Renal cortex interstitium (tissue), 11 donors: ENCODE measurements at regions not wholly inside any gene's neighbourhood (a gene's known extent, or its start where the extent isn't known, plus 50 kb on each side); places are given as distances from the start of the nearest gene placed in this dataset.
"Not testable (repeated sequence)": the region's sequence is repeated elsewhere in the genome, so short reads cannot be mapped to it uniquely, and the experiment has no call there.

Experiments
- DNase-seq, 11 donors: peaks; one replicate each; pipeline ENCODE4 v3.0.0-alpha.2; 2013; ENCODE audit warnings: low read depth in 9 of 11, low spot score in 4 of 11; ENCODE audit errors: extremely low read depth in 1 of 11

GRCh38 chr1:105343317-105343716 lies 1593.6 kb downstream of the AMY1C start:
- no peak for DNase-seq

GRCh38 chr1:105359457-105359856 lies 1609.8 kb downstream of the AMY1C start:
- no peak for DNase-seq

- DNase-seq = no peak
Measured at GRCh38 chr1:105362438-105362837, 1612.7 kb downstream of the AMY1C start.

- no peak for DNase-seq
Measured at GRCh38 chr1:105368446-105368845, 1618.7 kb downstream of the AMY1C start.

DNA sequence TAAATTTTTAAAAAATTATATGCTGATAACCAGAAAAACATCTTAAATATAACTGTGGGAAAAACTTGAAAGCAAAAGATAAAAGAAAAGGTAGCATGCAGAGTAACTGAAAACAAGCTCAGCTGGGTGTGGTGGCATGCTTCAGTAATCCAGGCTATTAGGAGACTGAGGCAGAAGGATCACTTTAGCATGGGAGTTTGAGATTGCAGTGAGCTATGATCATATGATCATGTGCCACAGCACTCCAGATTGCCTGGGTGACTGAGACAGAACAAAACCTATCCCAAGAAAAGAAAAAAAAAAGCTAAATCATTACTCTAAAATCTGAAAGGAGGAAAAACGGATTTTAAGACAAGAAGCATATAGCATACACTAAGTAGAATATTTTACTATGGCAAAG lies 1624.0 kb downstream of the AMY1C start:
- no peak for DNase-seq

DNA sequence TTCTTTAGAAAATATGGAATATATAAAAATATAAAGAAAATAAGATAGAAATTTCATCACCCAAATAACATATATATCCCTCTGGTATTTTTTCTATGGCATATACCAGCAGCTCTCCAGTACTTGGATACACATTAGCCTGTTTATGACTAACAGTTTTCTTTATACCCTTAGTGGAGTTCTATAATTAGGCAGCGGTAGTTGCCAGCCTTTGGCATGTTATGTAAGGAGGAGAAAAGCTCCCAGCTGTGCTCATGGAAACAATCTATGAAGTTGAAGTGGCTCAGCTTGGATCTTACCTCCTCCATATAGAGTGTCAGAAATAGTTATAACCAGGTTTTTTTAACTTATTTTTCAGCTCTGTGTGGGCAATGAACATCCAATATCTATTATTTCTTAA lies 1636.8 kb downstream of the AMY1C start:
- no peak for DNase-seq

DNA sequence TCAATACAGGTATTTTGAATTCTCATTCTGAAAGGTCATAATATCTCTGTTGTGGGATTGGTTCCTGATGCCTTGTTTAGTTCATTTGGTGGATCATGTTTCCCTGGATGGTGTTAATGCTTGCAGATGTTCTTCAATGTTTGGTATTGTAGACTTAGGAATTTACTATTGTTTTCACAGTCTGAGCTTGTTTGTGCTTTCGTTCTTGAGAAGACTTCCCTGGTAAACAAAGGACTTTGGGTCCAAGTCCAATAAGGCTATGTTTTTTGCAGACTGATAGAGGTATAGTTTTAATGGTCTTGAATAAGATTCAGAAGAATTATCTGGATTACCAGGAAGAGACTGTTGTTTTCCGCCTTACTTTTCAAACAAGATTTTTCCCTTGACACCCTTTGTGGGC lies 1646.3 kb downstream of the AMY1C start:
- no peak for DNase-seq

- DNase-seq = no peak
Measured at GRCh38 chr1:105398909-105399308, 1649.2 kb downstream of the AMY1C start.

DNA sequence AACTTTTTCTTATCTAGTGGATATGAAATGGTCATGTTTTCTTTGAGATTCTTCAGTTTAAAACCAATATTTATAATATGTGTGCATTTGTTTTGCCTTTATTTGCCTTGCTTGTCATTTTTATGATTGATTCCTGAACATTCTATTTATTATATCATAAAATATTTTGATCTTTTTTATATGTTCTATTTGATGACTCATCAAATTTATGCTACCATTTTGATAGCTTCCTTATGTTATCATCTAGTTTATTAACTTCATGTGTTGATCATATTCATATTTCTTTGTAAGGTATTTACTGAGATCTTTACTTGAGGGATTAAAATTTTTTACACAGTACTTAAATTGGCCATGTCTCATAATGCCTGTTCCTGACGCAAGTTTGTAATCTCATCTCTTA lies 1650.0 kb downstream of the AMY1C start:
- no peak for DNase-seq

DNA sequence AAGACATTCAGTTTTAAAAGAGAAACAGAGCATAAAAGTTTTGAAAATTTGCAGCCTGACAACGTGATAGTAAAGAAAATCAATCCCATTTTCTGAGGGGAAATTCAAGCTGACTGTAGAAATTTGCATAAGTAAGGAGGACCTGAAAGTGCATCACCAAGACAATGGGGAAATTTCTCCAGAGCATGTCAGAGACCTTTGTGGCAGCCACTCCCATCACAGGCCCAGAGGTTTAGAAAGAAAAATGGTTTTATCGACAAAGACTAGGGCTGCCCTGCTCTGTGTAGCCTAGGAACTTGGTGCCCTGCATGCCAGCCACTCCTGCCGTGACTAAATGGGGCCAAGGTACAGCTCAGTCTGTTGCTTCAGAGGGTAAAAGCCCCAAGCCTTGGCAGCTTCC lies 1640.2 kb upstream of the PRMT6 start:
- no peak for DNase-seq

GRCh38 chr1:105419030-105419429 lies 1637.4 kb upstream of the PRMT6 start:
- no peak for DNase-seq

- no peak for DNase-seq
Measured at GRCh38 chr1:105427543-105427942, 1628.9 kb upstream of the PRMT6 start.

- no peak for DNase-seq
Measured at GRCh38 chr1:105436589-105437259, 1619.8 kb upstream of the PRMT6 start.

DNA sequence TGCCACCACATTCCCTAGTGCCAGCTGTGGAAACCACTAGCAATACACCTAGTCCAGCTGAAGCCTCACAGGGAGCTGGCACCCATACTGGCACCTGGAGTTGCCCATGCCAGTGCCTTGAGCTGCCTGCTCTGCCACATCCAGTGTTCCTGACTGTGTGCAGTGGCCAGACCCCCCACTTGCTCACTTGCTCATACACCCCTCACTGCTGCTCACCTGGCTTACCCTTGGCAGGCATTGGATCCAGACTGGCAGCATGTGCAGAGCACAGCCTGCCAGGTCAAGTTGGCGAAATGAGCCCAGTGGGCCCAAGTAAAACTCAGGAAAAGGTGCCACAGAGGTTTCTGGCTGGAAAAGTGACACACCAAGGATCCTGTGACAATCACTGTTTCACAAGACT lies 1618.6 kb upstream of the PRMT6 start:
- no peak for DNase-seq

GRCh38 chr1:105442901-105443300 lies 1613.6 kb upstream of the PRMT6 start:
- DNase-seq = no peak

GRCh38 chr1:105459759-105460158 lies 1596.7 kb upstream of the PRMT6 start:
- DNase-seq = no peak

DNA sequence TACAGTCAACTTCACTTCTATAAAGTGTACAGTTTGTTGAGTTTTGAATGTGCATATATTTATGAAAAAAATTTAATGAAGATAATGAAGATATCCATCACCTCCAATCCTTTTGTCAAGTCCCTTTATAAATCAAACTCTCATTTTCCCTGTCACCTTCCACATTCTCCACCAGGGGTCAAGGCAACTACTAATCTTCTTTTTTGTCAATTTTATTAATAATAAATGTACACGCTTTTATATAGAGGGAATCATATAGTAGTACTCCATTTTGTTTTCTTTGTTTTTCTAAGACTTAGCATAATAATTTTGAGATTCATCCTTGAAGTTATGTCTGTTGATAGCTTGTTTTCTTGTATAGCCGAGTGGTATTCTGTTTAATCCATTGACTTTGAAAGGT lies 1594.2 kb upstream of the PRMT6 start:
- DNase-seq = no peak

DNA sequence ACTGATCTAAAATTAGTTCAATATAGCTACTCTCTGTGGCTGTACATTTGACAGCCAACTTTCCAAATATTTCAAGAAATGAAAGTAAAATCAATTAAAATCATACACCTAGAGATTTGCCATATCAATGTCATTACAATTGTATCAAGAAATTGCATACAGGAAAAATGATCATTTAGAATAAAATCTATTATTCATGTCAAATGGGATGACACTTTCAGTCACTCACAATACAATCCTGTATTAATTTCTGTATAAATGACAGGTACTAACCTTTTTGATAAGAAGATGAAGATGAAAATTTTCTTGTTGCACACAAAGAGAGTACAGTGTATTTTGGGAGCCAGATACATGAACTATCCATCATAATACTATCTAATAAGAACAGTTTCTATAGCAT lies 1588.9 kb upstream of the PRMT6 start:
- no peak for DNase-seq

DNA sequence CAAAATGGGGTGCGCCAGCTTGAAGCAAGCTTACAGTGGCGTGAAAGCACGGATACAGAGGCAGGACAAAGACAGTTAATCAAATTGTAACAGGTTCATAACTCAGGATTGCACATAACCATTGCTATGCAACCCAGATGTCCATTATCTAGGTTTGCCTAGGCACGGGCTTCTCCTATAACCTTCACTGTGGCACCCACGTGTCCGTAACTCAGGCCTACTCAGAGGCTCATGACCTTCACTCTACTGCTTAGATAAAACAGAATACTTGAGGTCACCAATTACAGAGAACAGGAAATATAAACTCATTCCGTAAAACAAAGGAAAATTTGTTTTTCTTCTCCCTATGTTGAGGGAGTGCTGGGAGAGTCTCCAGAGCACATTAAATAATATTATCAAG lies 1585.9 kb upstream of the PRMT6 start:
- not testable (repeated sequence) for DNase-seq

GRCh38 chr1:105483436-105483835 lies 1573.0 kb upstream of the PRMT6 start:
- no peak for DNase-seq

DNA sequence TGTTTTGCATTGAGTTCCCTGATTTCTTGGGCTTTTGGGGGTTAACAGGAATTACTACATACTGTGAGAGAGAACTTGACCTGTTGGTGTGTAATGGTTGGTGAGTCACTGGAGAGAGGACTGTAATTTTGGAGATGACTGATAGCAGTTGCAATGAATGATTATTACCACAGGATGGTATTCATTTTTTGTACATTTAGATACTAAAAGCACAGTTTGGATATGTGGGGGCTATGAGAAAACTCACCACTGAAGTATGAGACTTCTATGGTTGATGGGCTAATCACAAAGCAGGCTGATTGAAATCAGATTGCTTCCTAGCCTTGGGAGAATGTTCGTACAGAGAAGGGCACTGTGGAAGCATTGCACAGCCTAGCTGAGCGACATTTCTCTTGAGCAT lies 1571.3 kb upstream of the PRMT6 start:
- no peak for DNase-seq

DNA sequence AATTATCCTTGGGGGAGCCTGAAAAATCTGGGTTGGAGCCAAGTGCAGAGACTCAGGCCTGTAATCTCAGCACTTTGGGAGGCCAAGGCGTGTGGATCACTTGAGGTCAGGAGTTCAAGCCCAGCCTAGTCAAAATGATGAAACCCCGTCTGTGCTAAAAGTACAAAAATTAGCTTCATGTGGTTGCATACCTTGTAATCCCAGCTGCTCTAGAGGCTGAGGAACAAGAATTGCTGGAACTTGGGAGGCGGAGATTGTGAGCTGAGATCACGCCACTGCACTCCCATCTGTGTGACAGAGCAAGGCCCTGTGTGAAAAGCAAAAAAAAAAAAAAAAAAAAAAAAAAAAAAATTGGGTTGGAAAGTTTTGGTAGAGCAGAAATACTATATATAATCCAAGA lies 1563.6 kb upstream of the PRMT6 start:
- no peak for DNase-seq
